Hematopoietic multipotent progenitor cell treated with erythropoietin and hydrocortisone succinate and interleukin-3 and kit ligand, for 8 days (in vitro differentiated cells): ENCODE measurements at regions not wholly inside any gene's neighbourhood (a gene's known extent, or its start where the extent isn't known, plus 50 kb on each side); places are given as distances from the start of the nearest gene placed in this dataset.

Experiments used
- DNase-seq: peaks from one replicate; pipeline ENCODE4 v3.0.0-alpha.2; 2015

DNA sequence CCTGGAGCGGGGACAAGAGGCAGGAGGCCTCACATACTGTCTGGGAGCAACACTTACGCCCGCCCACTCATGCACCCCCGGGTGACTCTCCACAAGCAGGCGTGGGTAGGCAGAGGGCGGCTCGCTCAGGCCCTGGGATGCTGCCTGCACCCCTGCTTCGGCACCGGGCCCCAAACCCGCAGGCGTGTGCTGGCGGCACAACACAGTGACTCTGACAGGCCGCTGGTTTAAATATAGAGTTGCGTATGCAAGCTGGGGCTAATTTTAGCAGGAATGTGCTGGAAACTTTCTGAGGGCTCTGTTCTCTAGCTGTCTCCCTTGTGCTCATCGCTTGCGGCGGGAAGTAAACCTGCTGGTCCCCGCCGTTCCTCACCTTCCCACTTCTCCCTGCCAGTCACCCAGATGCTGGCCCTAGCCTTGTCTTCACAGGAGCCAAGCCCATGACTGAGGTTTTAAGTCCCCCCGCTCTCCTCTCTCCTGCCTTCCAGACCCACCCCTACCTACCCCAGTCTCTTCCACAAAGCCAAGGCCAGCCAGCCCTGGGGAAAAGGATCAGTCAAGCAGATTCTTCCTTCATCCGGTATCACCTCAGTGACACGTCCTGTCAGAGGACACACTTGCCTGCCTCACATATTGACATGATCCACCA, 94.5 kb upstream of the FOXP4 start:
- DNase-seq: no peak

DNA sequence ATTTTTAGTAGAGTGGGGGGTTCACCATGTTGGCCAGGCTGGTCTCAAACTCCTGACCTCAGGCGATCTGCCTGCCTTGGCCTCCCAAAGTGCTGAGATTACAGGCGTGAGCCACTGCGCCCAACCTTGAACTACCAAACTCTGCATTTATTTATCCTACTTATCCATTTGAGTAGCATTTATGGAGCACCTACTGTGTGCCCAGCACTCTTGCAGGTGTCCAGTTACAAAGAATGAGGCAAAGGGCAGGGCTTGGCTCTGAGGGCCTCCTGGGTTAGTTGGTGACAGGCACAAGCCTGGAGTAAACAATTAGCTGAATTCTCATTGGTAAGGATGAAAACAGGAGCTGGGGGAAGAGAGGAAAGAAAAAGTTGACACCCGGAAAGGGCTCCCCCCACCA, 93.4 kb upstream of the FOXP4 start:
- DNase-seq: no peak

DNA sequence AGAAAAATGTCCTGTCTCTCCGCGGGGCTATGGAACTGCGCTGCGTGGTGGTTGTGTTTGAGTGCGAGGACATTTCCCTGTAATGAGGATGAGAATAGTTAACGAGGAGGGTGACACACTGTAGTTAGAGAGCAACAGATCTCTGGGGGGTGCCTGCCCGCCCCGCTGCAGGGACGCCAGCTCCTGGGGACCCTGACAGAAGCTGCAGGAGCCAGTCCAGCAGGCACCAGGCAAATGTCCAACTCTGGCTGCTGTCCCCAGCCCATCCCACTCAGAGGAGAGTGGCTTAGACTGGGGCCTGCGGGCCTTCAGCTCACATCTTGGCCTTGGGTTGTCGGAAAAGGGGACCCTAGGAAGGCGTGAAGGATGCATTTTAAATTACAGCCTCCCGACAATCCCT, 92.9 kb upstream of the FOXP4 start:
- no peak for DNase-seq

DNA sequence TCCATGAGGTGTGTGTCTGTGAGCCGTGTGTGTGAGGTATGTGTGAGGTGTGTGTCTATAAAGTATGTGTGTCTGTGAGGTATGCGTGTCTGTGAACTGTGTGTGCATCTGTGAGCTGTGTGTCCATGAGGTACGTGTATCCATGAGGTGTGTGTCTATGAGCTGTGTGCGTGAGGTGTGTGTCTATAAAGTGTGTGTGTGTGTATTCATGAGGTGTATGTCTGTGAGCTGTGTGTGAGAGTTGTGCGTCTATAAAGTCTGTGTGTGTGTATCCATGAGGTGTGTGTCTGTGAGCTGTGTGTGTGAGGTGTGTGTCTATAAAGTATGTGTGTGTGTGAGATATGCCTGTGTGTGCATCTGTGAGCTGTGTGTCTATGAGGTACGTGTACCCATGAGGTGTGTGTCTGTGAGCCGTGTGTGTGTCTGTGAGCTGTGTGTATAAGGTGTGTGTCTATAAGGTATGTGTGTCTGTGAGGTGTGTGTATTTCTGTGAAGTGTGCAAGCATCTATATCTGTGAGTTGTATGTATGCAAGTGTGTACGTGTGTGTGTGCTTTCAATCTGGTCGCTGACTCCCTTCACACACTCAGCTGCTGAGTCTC, 91.9 kb upstream of the FOXP4 start:
- DNase-seq: no peak

DNA sequence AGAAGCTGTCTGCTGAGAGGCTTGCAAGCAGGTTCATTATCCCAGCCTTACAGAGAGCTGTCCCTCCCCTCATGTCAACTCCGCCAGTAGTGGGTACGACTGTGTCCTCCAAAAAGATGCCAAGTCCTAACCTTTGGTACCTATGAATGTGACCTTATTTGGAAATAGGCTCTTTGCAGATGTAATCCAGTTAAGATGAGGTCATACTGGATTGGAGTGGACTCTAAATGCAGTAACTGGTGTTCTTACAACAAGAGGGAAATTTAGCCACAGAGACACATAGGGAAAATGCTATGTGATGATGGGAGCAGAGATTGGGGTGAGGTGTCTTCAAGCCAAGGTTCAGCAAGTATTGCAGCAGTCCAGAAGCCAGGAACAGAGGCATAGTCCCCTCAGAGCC, 90.8 kb upstream of the FOXP4 start:
- no peak for DNase-seq

DNA sequence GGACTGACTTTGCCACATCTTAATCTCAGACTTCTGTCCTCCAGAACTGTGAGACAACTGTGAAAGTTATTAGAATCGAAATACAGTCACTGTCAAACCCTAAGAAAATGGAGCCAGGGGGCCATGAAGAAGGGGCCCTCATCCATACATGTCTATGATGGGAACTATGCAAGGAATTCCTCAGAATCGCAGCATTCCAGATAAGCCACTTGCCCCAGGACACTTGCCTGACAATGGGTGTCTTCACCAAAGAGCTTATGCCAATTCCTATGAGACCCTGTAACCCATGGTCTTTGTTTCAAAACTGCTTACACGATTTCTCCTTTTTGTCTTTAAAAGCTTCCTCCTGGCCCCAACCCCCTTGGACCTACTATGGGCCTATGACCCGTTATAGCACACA, 90.4 kb upstream of the FOXP4 start:
- DNase-seq: no peak

DNA sequence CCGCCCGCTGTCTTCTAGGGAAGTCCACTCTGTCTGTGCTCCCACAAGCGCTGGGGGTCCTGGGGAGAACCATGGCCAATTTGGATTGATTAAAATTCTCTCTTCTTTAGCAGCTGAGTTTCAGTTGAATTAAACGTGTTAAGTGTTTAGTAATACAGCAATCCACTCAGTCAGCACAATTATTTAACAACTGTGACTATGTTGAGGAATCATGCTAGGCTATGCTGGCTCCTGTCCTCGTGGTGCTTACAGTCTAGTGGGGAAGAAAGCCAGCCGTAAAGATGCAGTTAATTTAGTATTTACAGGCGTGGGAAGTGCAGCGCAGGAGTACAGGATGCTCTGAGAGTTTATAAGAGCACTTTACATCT, 88.9 kb upstream of the FOXP4 start:
- DNase-seq: no peak

DNA sequence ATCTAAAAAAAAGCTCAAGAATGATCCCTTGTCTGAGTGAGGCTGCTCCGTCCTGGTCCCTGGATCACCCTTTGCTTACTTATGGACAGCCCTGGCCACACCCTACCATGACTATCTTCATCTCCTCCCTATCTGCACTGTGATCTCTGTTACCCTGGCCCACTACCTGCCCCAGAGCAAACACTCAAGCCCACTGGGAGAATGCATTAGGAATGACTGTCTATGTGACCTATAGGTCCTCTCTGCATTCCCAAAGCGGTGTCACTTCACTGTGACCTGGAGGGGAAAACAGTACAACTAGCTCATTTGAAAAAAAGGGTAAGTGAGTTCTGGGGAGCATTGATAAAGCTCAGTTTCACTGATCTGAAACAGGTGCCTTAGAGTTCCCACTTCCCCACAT, 86.4 kb upstream of the FOXP4 start:
- no peak for DNase-seq

DNA sequence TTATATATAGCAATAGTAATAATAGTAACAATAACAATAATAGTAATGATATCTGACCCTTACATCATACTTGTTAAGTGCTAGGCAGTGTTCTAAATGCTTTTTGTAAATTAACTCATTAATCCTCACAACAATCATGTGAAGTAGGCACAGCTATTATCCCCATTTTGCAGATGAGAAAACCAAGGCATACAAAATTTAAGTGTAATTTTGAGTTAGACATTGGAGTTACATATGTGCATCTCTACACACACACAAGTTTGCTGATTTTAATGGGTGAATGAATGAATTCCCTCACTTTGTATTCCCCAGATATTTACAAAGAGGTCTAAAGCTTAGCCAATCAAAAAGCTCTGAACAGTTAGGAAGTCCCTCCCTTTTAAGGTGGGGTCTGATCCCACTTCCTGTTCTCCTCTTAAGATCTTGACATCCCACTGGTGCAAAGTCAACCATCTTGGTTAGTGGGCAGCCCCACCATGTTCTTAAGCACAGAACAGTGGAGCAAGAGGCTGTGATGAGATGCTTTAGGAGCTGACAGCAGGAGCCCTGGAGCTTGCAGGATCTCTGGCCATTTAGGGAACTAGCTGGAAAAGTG, 85.3 kb upstream of the FOXP4 start:
- DNase-seq: peak; percentile 6

DNA sequence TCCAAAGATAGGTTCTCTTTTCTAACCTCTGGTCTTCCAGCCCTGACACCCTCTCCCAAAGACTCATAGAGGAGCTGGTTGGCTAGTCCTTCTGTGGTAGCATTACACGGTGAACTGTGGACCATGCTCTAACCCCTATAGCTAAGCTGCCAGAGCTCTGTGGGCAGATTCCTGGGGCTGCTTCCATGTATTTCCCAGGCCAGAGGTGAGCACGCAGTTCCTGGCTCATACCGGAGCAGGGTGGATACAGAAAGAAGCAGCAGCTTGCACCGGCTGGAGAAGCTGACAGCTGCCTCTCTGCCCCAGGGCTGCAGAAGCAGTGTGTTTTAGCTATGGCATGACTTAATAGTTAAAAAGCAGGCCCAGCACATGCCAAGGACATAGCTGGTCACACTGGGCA, 84.1 kb upstream of the FOXP4 start:
- no peak for DNase-seq

DNA sequence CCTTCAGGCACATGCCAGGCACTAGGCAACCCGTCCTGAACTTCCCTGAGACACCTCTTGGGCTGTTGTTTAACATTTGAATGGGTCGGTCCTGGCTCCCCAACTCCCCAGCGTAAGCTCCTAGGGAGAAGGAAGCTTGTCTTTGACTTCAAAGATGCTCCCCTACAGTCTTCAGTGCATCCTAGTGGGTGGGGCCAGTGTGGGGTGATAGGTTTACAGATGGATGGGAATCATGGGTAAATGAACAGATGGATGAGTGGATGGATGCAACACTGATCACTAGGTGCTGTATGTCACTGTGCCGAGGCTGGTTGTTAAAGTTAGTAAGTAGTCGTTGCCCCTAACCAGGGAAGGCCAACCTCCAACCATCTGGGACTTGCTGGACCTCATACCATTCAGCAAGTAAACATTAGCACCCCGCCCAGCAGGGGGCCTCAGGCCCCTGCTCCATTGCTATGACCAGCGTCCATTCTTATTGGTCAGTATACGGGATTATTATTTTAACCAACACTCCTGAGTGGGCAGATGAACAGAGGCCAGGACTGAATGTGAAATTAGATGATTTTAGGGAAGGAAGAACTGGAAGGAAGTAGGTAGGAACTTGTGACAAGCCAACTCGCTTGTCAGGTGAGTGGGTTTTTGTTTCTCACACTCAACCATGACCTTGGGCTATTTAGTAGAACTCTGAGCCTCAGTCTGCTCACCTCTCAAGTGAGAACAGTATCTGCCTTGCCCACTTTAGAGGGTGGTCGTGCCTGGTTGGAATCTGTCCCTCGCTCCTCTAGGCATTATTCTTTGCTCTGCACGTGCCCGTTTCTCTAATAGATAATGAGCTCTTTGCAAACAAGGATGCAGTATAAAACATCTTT, 82.9 kb upstream of the FOXP4 start:
- DNase-seq: peak; percentile 44

DNA sequence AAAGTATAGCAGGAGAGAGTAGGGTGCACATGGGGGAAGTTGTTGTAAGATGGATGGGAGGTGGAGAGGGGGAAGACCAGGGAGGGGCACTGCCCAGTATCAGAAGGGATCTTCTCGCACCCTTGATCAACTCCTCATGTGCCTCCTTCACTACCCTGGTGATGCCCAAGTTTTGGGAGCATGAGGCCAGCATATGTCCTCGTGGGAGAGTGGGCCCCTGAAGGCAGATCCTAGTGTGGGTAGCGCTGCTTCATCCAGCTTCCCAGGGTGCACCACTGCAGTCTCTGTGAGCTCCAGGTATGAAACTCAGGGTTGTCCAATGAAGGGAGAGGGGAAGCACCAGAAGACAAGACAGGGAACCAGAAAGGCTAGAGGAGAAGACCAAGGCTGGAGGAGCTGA, 82.2 kb upstream of the FOXP4 start:
- no peak for DNase-seq

DNA sequence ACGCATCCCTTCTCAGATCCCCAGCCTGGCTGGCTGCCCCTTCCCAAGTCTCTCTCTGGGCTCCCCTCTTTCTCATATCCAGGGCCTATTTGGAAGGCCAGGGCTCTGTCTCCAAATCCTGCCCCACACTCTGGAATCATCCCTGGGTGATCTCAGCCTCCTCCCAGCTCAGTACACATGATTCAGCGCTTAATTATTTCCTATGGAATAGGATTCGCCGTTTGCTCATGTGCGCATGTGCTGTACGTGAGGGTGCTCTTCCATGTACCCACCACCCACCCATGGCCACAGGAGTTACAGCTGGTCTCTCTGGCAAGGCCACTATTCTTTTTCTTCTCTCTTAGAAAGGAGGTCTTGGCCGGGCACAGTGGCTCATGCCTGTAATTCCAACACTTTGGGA, 81.7 kb upstream of the FOXP4 start:
- no peak for DNase-seq

DNA sequence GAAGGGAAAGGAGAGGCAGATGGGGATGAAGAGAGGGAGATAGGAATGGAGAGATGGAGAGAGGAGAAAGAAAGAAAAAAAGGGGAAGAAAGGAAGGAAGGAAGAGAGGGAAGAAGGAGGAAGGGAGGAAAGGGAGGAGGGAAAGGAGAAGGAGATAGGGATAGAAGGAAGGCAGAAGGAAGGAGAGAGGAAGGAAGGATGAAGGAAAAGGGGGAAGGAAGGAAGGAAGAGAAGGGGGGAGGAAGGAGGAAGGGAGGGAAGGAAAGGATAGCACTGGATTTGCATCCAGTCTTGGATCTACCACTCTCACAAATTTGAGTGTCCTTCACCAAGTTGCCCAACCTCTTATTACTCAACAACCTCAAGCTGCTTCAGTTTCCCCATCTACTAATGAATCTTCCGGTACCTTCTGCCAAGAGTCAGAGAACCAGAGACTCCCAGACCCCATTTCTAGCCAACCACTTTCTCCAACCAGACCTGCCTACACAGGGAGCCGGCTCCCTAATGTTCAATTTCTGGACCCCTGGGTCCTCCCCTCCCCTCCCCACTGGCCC, 79.7 kb upstream of the FOXP4 start:
- no peak for DNase-seq

DNA sequence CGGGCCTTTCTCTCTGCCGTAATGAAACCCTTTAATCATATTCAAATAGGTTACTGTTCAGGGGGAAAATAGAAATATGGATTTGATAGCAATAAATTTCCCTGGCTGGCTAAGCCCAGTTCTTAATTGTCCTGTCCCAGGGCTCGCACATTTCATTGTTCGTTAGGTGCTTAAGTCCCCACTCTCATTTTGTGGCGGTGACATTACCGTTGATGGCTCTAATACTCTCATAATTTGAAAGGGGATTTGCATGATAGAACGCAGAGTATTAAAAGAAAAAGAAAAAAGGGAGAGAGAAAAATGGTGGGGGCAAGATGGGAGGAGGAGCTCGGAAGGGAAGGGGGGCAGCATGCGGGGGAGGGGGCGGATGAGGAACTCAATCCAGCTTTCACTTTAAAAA, 79.1 kb upstream of the FOXP4 start:
- DNase-seq: no peak

DNA sequence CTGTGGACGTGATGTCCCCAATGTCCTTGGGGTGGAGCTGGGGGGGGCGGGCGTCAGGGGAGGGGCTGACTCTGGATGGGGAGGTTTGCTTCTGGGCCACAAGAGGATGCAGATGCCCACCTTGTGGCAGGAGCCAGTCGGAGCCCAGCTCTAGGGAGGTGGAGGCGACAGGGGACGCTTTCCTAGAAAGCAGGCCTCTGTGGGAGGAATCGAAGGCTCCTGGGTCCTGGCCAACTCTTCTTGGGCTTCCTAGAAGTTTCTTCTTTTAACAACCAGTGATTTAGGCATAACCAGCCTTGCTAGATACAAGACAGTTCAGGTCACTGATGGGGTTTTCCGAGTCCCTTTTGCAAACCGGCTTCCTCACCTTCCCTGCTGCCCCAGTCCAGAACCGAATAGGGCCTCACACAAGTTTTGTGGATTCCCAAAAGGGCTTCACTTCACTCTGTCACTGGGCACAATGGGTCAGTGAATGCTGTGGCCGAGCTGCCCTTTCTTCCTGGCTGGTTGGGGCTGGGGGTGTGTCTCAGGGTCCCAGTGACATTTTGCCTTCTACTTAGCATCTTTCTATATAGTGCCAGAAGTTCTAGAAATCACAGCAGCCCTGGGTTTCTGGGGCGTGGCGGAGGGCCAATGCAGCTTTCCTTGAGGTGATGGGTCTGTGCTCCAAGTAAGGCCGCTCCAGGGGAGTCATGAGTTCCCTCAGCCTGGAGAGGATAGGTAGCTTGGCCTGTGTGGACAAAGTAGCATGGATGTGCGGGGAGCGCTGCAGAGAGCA, 78.4 kb upstream of the FOXP4 start:
- no peak for DNase-seq

DNA sequence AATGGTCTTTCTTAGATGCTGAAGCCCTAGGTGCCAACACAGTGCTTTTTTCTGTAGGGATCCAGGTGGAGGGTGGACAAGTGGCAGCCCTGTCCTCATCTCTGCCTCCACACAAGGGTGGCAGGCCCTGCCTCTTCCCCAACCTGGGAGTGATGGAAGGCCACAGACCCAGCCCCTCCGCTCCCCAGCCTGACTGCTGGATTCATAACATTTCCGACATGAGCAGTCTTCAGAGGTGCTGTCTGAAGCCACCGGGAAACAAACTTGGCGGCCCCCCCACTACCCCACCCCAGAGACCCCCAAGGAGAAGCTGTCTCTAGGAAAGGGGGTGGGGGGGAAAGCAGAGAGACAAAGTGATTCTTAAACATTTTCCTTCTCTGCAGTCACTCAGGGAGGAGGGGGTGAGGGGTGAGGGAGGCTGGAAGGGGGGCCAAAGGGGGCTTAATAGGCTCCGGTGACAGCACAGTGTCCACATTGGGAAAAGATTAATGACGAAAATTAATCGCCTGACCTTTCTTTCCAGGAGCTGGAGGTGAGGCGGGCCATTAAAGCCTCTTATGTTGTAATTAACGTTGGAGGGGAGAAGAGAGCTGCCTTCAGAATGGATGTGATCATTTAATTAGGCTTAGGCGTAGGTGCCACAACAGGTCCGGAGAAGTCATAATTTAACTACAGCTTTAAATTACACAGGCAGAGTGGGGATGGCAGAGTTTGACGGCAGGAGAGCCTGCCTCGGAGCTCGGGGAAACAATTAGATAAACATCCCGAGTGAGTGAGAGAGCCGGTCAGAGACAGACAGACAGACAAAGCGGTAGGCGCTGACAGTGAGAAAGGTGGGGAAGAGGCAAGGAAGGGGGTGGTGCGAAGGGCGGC, 76.8 kb upstream of the FOXP4 start:
- DNase-seq: no peak

DNA sequence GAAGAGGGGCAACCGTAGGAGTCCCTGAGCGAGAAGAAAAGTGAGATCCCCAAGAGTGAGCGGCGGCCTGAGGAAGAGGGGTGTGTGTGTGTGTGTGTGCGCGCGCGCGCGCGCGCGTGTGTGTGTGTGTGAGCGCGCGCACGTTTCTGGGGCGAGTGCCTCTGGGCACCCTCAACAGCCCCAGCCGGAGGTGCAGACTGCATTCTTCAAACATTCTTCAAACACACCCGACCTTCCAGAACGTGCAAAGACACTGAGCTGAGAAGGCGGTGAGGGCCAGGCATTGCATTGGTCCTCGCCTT, 76.2 kb upstream of the FOXP4 start:
- DNase-seq: no peak

DNA sequence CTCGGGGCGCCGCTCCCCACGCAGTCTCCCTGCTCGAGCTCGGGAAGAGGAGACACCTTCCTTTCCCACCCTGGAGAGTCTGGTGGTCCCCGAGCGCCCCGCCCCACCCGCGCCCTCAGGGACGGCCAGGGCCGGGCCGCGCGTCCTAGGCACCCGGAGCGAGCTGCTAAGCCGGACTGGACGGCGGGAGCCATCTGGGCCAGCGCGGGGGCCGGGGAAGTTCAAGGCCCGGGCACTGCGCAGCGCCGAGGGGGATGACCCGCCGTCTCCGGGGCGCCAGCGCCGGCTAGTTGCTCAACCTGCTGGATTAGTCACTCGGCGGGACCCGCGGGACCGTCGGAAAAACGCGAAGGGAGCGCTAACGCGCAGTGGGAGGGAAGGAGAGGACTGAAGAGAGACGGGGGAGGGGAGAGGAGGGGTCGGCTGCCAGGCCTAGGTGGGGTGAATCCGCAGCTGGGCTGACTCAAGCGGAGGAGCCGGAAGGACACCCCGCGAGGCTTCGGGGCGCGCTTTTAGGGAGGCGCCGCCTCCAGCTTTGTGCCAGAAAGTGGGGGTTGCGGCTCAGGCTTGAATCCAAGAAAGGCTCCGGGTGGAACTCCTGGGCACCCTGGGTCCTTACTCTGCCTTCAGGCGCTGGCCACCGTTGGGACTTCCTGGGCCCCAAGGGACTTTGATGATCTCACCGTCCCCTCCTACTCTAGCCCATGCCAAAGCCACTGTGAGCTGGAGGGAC, 75.7 kb upstream of the FOXP4 start:
- no peak for DNase-seq

DNA sequence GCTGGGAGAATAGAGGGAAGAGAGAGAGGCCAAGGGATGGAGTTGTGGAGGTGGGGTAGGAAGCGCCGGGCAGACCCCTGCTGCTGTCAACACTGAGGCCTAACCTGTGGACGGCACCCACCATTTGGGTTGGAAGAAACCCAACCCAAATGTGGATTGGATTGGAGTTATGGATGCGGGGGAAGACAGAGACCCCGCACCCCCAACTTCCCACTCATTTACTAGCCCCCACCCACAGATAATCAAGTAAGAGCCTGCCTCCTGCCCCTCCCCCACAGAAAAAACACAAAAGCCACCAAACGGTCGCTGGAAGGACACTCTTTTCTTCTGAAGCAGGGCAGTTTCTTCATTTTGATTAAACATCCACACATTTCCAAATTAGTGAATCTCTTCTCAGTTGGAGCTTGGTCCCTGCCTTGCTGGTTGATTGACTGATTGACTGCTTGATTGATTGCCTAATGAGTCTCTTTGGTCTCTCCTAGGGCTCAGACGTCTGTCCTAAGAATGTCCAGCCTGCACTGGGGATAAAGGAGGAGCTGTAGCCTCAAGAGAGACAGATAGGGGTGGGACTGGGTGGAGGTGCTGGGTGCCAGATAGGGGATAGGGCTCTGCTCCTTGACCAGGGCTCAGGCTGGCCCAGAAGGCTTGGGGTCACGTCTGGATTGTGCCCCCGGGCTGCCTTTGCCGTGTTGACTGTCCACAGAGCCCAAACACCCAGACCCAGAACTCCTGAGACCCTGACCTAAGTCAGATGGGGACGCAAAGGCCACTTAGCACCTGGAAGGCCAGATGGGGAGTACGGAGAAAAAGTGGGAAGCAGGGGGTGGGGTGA, 74.9 kb upstream of the FOXP4 start:
- DNase-seq: no peak
